Heart left ventricle (tissue), 13 donors: ENCODE measurements at regions not wholly inside any gene's neighbourhood (a gene's known extent, or its start where the extent isn't known, plus 50 kb on each side); places are given as distances from the start of the nearest gene placed in this dataset.

Experiments used
- POLR2A ChIP-seq, 2 donors: fragments of 450-650 bp; IDR thresholded peaks; one replicate each; pipeline ENCODE4 v1.6.1; 2017; ENCODE audit warnings: antibody characterized with exemption in 2 of 2, mild to moderate bottlenecking in 2 of 2, moderate library complexity in 2 of 2
- TF ChIP-seq, protein P1 (sequence below), 12 donors: fragments of 200-600 bp; sonication (generic) in 4 of 12; IDR thresholded peaks; one replicate each; pipeline versions ENCODE4 v1.5.0 to v1.8.0; 2018 to 2022; ENCODE audit warnings: antibody characterized with exemption in 12 of 12, mild to moderate bottlenecking in 5 of 12
- donor health status: ischemic (EF 13 %, LVEDD 7.1; RV severe dilation, severe dysfunction).
- donor health status: DM: no; HTN: yes; CAD: no.
- donor health status: DM: no; HTN: no; CAD: no.
- donor health status: ischemic (EF 25% LVEDD 6.9; RV normal size, moderate dysfunction).
- donor health status: ischemic (EF 25% LVEDD 5.7; RV mildly dilated, moderate dysfunction).
- donor health status: ischemic (EF 35%, LVEDD 5.7; RV mildly dilated, moderate dysfunction).
- donor health status: nonischemic (EF 11% LVEDD 7.7; RV severe dilation, severe dysfunction).
- donor health status: DM: yes; HTN: yes; CAD: no.
- donor health status: PGD.
- donor health status: ischemic (EF 29% LVEDD 5.4; RV normal size, mild dysfunction).
- donor health status: nonischemic (EF 23%, LVEDD 6.1; RV moderate dilation, normal function).

DNA sequence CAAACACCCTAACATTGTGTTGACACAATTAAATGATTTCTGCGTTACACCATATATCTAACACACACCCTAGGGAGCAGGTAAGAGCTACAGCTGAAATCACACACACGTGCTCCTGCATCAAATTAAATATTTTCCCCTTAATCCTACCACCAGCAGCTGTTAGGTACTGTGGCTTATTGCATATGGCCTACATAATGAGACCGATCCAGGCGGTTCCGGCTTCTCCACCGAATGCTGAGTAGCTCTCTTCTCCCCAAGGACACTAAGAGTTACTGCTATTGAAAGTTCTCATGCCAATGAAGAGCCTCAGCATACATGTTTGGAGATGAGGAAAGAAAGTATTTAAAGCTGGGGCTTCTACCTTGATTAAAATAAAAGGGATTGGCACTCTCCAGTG, 472.2 kb upstream of the STXBP6 start:
- TF ChIP-seq POLR2A (IDR thresholded peaks at IDR 0.05), result no peak
- TF ChIP-seq, protein P1, sequence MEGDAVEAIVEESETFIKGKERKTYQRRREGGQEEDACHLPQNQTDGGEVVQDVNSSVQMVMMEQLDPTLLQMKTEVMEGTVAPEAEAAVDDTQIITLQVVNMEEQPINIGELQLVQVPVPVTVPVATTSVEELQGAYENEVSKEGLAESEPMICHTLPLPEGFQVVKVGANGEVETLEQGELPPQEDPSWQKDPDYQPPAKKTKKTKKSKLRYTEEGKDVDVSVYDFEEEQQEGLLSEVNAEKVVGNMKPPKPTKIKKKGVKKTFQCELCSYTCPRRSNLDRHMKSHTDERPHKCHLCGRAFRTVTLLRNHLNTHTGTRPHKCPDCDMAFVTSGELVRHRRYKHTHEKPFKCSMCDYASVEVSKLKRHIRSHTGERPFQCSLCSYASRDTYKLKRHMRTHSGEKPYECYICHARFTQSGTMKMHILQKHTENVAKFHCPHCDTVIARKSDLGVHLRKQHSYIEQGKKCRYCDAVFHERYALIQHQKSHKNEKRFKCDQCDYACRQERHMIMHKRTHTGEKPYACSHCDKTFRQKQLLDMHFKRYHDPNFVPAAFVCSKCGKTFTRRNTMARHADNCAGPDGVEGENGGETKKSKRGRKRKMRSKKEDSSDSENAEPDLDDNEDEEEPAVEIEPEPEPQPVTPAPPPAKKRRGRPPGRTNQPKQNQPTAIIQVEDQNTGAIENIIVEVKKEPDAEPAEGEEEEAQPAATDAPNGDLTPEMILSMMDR (IDR thresholded peaks at IDR 0.05), result no peak
